ENCODE measurements at regions not wholly inside any gene's neighbourhood (a gene's known extent, or its start where the extent isn't known, plus 50 kb on each side); places are given as distances from the start of the nearest gene placed in this dataset.
"Not testable (repeated sequence)": the region's sequence is repeated elsewhere in the genome, so short reads cannot be mapped to it uniquely, and the experiment has no call there.

- H3K36me3 ChIP-seq, result no peaks in the 10 kb centered on the region
- H3K4me3 ChIP-seq, result no peak overlapping the region
- H3K27ac ChIP-seq, result no peak overlapping the region
- H3K9me3 ChIP-seq, result no peaks in the 10 kb centered on the region
- H3K27me3 ChIP-seq, result no peaks in the 10 kb centered on the region
- H3K4me1 ChIP-seq, result no peaks in the 10 kb centered on the region
- WGBS, 2 donors, result 90% methylated on average over 2 of the region's 2 CpGs
- TF ChIP-seq, protein P1, sequence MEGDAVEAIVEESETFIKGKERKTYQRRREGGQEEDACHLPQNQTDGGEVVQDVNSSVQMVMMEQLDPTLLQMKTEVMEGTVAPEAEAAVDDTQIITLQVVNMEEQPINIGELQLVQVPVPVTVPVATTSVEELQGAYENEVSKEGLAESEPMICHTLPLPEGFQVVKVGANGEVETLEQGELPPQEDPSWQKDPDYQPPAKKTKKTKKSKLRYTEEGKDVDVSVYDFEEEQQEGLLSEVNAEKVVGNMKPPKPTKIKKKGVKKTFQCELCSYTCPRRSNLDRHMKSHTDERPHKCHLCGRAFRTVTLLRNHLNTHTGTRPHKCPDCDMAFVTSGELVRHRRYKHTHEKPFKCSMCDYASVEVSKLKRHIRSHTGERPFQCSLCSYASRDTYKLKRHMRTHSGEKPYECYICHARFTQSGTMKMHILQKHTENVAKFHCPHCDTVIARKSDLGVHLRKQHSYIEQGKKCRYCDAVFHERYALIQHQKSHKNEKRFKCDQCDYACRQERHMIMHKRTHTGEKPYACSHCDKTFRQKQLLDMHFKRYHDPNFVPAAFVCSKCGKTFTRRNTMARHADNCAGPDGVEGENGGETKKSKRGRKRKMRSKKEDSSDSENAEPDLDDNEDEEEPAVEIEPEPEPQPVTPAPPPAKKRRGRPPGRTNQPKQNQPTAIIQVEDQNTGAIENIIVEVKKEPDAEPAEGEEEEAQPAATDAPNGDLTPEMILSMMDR (IDR thresholded peaks at IDR 0.05), result no peak
- no peak for DNase-seq (ENCODE audit: low spot score in 2 of 2)
Observed at GRCh38 chr3:72516361-72516760, 331.9 kb downstream of the SHQ1 start.

DNA sequence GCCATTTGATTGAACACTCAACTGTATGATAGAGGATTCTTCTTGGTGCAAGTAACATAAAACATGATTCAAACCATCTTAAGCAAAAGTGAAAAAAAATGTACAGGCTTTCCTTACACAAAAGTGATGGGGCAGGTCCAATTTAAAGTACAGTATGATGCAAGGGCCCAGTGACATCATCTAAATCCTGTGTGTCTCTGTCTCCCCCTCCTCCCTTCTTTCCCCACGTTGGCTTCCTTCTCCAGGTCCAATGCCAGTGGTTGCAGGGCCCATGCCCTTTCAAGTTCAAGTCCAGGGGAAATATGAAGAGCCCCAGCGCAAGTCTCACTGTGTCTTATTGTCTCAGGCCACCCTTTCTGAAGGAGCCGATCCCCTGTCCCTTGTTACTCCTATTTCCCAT is 332.3 kb downstream of the SHQ1 start:
- no peak for DNase-seq (ENCODE audit: low spot score in 2 of 2)
- Histone ChIP-seq H3K4me3 (no peak overlapping the region), H3K27ac (no peak overlapping the region), H3K36me3 (no peaks in the 10 kb centered on the region), H3K9me3 (no peaks in the 10 kb centered on the region), H3K27me3 (no peaks in the 10 kb centered on the region), H3K4me1 (no peaks in the 10 kb centered on the region)
- TF ChIP-seq EP300 (IDR thresholded peaks at IDR 0.05) (no peak), POLR2A (IDR thresholded peaks at IDR 0.05) (no peak)
- TF ChIP-seq, protein P1 (IDR thresholded peaks at IDR 0.05), result no peak
- WGBS, 2 donors, result 79 to 81% methylated on average over 3 of the region's 3 CpGs

- Histone ChIP-seq H3K27me3 (no peaks in the 10 kb centered on the region), H3K4me3 (no peak overlapping the region), H3K36me3 (no peaks in the 10 kb centered on the region), H3K27ac (no peak overlapping the region), H3K4me1 (no peaks in the 10 kb centered on the region), H3K9me3 (no peaks in the 10 kb centered on the region)
- TF ChIP-seq EP300 (IDR thresholded peaks at IDR 0.05), result no peak
- TF ChIP-seq, protein P1 (IDR thresholded peaks at IDR 0.05), result no peak
- no peak for TF ChIP-seq POLR2A (IDR thresholded peaks at IDR 0.05)
- 65 to 68% methylated on average over 3 of the region's 3 CpGs for WGBS, 2 donors
- DNase-seq (ENCODE audit: low spot score in 2 of 2), result no peak
Observed at GRCh38 chr3:72515281-72515680, 333.0 kb downstream of the SHQ1 start.

DNA sequence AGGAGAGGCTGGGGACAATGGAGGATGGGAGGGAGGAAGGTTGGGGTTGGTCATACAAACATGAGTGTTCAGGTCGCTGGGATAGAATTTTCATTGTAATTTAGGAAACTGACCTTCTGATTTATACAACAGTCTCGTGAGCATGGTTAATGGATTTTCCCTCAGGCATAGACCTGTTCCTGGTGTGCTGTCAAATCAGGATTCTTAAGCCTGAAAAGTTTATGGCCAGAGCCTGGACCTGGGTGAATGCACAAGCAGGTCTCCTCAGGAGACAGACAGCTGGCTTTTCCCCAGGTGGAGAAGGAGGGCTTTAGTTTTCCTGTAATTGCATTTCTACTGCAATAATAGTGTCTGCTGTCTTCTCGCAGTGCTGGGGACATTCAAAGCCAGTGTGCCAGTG is 338.0 kb downstream of the SHQ1 start:
- no peaks in the 10 kb centered on the region for H3K9me3 ChIP-seq

GRCh38 chr3:72505539-72506405 is 342.5 kb downstream of the SHQ1 start:
- H3K27me3 ChIP-seq, result no peaks in the 10 kb centered on the region
- no peak for DNase-seq (ENCODE audit: low spot score in 2 of 2)
- WGBS, 2 donors, result 76% methylated on average over 6 of the region's 6 CpGs

More for the DNA sequence above, 338.0 kb downstream of the SHQ1 start:
- Histone ChIP-seq H3K4me1 (no peaks in the 10 kb centered on the region), H3K36me3 (no peaks in the 10 kb centered on the region), H3K4me3 (no peak overlapping the region), H3K27ac (no peak overlapping the region), H3K27me3 (no peaks in the 10 kb centered on the region)
- WGBS, 2 donors, result 74 to 85% methylated on average over 3 of the region's 3 CpGs
- no peak for DNase-seq (ENCODE audit: low spot score in 2 of 2)
- TF ChIP-seq POLR2A (IDR thresholded peaks at IDR 0.05), result no peak
- TF ChIP-seq, protein P1 (IDR thresholded peaks at IDR 0.05), result no peak
- no peak for TF ChIP-seq EP300 (IDR thresholded peaks at IDR 0.05)

GRCh38 chr3:72497501-72497900 is 350.7 kb downstream of the SHQ1 start:
- not testable (repeated sequence) for H3K27me3 ChIP-seq; H3K4me1 ChIP-seq; DNase-seq (ENCODE audit: low spot score in 2 of 2); H3K36me3 ChIP-seq; H3K27ac ChIP-seq; H3K4me3 ChIP-seq
- H3K9me3 ChIP-seq, result peaks cover 0 to 17% (median 0%) of the 10 kb centered on the region in 4 donors
- WGBS, 2 donors, result 91 to 93% methylated on average over 7 of the region's 7 CpGs

More at GRCh38 chr3:72505539-72506405, 342.5 kb downstream of the SHQ1 start:
- Histone ChIP-seq H3K4me3 (no peak overlapping the region), H3K36me3 (no peaks in the 10 kb centered on the region), H3K4me1 (no peaks in the 10 kb centered on the region), H3K9me3 (no peaks in the 10 kb centered on the region), H3K27ac (no peak overlapping the region)
- no peak for TF ChIP-seq POLR2A (IDR thresholded peaks at IDR 0.05)
- TF ChIP-seq EP300 (IDR thresholded peaks at IDR 0.05), result no peak
- TF ChIP-seq, protein P1 (IDR thresholded peaks at IDR 0.05), result no peak
